HG03378 (cell line): ENCODE measurements at regions not wholly inside any gene's neighbourhood (a gene's known extent, or its start where the extent isn't known, plus 50 kb on each side); places are given as distances from the start of the nearest gene placed in this dataset.
"Not testable (repeated sequence)": the region's sequence is repeated elsewhere in the genome, so short reads cannot be mapped to it uniquely, and the experiment has no call there.

Experiments used
- ATAC-seq: cut with Tn5 transposase; IDR thresholded peaks from one replicate; pipeline ENCODE4 v1.9.1; 2021; ENCODE audit warnings: mild to moderate bottlenecking, moderate library complexity; ENCODE audit not compliant: unreplicated experiment

DNA sequence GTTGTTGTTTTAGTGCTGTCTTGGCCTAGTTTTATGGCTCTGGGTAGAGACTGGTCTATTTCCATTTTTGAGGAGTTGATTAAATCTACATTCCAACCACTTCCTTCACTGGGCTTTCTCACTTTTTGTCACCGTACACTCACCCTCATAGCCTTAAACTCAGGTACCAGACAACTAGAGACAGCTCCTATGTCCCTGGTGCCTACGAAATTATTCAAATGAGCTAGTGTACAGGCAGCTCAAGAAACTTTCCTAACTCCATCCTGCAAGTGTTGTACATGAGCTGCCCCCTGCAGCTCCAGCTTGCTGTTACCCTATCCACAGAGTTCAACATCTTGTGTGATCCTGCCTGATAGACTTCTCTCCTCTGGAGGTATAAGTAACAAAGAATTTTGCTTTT is 704.8 kb upstream of the RGS18 start:
- no peak for ATAC-seq

DNA sequence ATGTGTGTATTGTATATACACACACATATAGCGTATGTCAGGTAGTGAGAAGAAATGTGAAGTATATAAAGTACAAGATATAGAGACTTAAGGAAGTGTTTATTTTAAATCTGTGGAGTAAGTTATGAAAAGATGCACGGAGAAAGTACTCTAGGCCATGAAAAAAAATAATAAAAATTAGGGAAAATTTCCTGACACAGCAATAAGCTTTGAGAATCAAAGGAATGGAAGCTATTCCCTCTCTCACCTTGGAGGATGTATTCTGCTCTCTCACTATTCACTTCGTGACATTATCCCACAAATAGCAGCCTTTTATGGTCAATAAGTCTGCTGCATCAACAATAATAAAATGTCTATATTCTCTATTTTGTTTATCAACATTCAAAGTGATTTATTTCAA is 700.4 kb upstream of the RGS18 start:
- no peak for ATAC-seq

DNA sequence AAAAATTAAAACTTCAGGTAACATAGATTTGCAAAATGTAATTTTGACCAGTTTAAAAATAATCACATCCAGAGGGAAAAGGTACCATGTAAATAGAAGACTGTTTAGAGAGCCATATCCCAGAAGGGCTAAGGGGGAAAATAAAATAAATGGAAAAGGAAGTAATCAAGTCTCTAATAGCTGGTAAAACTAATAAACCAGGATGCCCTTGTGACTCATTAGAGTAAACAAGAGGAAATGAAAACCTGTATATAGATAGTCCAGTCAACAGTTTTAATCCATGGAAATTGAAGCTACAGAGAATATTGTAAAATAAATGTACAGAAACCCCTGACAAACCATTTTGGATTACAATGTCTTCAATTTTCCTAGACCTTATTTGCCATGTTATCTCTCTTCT is 698.0 kb upstream of the RGS18 start:
- no peak for ATAC-seq

DNA sequence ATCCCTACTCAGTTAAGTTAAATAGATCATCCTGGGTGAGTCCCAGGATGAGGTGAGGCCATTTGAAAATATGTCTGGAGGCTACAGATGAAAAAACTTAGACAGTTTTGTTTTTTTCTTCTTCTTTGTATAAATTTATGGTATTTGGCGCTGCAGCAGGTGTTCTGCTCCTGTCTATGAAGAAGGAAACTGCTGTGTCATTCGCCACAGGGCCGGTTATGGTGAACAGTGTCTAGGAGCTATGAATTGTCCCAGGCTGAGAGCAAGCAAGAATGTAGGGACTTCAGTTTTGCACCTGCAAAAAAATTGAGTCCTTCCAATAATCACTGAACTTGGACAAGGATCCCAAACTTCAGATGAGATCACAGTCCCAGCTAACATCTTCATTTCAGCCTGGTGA is 674.3 kb upstream of the RGS18 start:
- no peak for ATAC-seq

DNA sequence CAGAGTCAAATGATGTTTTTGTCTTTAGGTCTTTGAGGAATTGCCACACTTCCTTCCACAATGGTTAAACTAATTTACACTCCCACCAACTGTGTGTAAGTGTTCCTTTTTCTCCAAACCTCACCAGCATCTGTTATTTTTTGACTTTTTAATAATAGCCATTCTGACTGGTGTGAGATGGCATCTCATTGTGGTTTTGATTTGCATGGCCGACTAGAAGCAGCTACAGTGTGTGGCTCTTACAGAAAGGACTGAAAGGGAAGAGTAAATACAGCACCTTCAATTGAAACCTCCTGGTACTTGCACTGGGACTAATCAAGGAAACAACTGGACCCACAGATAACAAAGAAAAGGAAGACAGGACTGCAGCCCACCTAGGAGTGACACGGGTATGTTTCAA is 668.0 kb upstream of the RGS18 start:
- no peak for ATAC-seq

DNA sequence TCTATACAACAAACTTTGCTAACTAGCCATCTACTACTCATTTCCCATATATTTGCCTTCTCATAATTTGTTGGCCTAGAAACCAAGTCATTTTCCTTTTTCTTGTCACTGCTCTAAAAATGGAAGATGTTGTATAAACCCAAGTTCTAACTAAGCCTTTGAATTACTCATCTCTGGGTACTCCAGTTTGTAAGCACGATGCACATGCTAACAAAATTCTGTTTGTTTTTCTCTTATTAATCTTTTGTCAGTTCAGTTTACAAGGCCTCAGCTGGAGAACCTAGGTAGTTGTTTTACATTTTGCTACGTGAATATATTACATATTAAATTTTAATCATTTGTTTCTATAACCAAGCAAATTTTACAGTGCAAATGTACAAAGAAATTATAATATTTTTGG is 663.2 kb upstream of the RGS18 start:
- ATAC-seq: no peak

DNA sequence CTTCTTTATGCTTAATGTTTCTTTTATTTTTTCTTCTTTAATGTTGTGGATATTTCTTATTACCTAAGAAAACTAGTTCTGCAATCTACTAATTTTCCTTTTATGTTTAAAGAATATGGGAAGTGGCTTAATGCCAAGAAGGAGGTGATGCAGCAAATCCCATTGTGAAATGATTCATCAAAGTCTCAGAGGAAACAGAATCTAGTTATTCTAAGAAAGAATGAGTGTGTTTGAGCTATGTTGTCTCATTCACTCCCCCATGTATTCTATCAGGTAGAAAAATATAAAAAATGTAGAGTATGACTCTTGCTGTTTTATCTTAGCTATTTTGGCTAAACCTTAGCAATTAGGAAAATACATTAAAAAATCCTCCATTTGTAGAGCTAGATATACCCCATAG is 659.9 kb upstream of the RGS18 start:
- ATAC-seq: no peak

DNA sequence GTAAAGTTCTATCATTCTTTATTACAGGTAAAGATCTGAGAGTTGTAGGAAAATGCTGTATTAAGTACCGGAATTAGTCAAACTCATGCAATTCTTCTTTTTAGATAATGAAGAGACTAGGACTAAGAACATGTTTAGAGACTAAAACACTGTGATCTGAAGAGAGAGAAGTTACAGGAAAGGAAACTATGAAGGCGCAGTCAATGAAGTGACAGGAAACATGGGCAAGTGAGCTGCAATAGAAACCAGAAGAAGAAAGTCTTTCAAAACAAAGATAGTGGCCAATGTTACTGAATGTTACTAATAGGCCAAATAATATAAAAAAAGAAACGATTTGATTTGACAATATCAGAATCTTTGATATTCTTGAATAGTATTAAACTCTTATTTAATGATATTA is 659.4 kb upstream of the RGS18 start:
- ATAC-seq: no peak

DNA sequence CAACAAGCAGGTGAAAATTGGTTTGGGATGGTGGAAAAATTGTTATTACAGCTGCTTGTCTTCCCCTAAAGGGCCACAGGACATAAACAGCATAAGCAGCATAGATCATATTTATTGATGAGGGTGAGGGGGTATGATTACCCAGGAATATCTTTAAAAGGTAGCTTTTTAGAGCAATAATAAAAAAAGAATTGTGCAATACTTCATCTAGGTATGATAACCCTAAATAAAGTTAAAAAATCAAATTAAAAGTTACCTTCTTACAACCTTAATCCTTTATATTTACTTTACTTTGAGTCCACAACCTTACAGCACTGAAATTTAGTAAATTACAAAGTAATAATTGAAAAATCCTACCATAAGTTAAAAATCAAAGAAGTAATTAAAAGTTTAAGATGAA is 653.3 kb upstream of the RGS18 start:
- ATAC-seq: no peak

DNA sequence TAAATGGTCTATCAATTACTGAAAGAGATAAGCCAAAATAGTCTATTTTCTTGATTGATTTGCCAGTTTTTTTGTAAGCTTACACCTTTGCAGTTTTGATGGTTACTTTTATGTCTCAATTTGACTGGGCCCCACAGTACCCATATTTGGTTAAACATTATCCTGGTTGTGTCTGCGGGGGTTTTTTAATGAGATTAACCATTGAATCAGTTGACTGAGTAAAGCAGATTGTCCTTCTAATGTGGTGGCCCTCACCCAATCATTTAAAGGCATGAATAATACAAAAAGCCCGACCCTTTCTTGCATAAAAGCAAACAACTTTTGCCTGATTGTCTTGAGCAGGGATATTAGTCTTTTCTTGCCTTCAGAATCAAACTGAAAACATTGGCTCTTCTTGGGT is 650.0 kb upstream of the RGS18 start:
- ATAC-seq: no peak

DNA sequence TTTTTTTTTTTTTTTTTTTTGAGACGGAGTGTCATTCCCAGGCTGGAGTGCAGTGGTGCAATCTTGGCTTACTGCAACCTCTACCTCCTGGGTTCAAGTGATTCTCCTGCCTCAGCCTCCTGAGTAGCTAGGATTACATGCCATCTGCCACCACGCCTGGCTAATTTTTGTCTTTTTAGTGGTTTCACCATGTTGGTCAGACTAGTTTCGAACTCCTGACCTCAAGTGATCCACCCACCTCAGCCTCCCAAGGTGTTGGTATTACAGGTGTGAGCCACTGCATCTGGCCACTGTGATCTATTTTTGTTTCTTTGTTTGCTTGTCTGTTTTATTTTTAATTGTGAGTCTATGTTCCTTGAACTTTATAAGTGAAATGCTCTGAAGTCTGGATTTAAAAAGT is 646.8 kb upstream of the RGS18 start:
- ATAC-seq: not testable (repeated sequence)

DNA sequence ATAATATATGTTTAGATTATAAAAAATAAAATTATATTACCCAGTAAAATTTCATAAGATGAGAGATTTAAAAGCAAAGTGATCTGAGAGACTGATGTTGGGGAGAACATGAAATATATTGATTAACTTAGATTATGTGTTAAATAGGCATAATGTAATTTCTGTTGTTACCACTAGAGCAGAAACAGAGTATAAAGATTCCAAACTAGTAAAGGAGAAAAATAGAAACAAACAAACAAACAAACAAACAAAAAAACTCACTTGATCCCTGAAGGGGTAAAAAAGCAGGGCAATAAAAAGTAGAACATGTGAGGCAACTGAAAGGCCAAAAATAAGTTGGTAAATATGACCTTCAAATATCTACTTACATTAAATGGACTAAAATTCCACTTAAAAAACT is 640.4 kb upstream of the RGS18 start:
- ATAC-seq: no peak

DNA sequence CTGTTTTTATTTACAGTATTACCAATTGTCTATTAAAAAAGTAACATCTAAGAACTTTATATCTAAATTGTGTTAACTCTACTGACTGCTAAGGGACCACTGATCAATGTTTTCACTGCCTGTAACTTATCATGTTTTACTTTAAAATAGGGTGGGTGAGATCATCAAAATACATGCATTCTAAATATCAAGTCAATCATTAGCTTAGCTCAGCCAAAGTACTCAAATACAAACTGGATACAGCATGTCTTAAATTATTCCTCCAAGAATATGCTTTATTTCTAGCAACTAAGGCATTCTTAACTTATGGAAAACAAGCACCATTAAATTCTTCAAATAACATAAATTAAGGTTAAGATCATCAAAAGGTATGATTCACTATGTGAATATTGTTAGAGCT is 638.7 kb upstream of the RGS18 start:
- ATAC-seq: no peak

DNA sequence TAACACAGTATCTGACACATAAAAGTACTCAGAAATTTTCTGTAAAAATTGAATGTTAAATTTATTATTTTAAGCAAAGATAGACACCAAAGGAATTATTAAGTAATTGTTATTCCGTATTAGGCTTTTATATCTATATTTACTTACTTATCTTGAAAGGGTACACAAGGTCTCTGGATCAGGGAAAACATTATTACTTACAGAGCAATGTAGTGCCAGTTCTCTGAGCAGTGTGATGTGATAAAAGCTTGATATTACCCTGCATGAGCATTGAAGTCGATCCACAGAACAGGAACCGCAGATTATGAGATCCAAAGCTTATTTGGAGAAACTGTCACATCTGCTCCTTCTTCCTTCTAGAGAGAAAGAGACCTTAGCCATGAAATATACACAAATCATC is 637.9 kb upstream of the RGS18 start:
- no peak for ATAC-seq

DNA sequence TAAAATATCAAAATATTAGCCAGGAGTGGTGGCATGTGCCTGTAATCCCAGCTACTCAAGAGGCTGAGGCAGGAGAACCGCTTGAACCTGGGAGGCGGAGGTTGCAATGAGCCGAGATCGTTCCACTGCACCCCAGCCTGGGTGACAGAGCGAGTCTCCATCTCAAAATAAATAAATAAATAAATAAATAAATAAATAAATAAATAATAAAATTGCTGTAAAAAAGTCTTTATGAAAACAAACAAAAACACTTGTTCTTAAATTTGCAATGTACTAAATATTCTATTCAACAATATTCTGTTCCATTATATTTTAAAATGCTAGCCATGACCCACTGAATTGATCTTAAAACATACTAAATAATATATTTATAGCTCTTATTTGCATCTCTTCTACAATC is 632.3 kb upstream of the RGS18 start:
- ATAC-seq: not testable (repeated sequence)

DNA sequence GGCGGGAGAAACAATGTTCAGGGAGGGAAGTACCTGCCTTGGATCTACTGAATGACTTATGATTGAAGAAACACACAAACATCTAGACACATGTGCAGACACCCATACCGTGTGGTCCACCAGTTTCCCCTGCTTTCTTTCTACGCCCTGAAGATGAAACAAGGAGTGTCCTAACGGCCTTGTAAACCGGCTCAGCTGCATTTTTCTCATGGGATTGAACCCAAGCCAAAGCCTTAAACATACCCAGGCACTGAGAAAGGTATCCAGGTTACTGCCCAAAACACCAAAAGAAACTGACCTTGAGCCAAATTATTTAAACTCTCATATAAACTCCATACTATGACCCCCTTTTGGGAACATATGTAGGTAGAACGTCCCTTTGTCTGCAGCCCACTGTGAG is 630.0 kb upstream of the RGS18 start:
- no peak for ATAC-seq

DNA sequence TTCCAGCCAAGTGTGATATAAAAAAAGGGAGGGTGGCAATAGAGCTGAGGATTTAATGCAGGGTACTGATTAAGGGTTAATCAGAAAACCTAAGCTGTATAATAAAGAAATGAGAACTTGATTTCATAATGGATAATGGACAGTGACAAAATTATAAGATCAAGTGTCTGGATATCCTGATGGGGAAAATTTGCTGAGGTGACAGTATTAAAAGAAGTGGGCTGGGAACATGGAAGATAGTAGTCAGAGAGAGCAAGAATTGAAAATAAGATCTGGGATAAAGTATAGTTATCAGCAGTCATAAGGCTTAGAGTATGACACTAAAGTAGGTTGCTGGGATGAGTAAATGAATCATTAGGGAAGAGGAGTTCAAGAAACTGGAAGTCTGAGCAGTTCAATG is 627.3 kb upstream of the RGS18 start:
- no peak for ATAC-seq

DNA sequence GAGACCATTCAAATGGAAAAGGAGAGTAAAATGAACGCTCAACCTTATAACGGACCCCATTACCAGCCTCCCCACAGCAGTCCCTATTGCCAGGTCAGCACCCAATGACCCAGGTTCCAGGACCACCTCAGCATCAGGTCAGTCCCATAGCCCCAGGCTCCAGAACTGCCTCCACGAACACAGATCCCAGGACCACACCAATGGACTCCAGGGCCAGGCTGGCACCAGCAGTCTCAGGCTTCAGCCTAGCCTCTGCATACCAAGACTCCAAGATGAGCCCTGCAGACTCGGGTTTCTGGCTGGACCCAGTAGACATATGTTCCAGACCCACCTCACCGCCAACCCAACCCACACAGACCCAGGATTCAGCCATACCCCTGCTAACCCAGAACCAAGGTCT is 625.0 kb upstream of the RGS18 start:
- ATAC-seq: no peak

DNA sequence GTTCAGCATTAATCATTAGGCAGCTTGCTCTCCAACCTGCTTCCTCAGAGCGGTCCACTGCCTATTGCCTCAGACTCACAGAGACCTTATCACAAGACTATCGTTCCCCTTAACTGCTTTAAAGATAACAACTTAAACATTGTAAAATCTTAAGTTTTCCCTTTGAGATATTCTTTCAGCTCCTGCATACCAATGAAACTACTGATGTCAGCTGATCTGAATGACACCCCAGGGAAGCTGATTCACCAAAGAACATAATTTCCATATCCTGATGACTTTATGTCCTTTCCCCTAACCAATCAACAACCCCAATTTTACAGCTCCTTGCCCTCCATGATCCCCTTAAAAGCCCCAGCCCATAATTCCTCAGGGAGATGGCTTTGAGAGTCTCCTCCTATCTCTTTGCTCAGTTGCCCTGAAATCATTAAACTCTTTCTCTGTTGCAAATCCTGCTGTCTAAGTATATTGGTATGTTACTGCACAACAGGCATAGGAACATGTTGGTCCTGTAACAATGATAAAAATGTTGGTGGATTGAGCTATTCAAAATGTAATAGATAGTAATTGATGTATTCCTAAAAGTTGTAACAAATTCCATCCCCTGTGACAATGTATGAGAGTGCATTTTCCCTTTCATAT is 621.4 kb upstream of the RGS18 start:
- ATAC-seq: no peak

DNA sequence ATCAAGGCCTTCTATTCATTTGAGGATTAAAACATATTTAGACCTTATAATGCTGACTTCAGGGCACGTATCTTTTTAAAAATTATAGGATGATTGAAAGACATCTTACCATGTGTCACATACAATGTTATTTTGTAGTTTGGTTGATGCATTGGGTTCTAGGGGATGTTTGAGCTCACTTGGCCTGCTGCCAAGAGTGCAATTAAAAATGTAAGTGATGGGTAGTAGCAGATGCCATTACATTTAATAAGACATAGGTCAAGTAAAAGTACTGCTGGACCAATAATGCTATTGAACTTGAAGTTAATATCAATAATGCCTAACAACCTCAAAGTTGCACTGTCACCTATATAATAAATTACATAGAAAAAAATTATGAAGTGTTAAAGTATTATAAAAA is 616.5 kb upstream of the RGS18 start:
- no peak for ATAC-seq

DNA sequence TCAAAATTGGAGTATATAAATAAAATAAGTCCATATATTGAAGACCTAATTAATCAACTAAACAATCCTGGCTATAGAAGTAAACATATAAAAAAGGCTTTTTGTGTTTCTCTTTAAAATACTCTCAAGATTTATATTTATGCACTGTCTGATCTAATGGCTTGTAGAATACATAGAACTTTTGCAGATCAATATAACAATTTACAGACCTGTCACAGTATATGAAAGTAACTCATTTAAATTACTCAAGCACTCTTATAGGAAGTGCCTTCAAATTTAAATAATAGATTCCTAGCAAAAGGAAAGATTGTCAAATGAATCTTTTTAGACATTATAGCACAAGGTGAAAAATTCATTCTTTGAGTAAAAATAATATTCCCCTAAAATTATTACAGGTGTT is 615.8 kb upstream of the RGS18 start:
- no peak for ATAC-seq

DNA sequence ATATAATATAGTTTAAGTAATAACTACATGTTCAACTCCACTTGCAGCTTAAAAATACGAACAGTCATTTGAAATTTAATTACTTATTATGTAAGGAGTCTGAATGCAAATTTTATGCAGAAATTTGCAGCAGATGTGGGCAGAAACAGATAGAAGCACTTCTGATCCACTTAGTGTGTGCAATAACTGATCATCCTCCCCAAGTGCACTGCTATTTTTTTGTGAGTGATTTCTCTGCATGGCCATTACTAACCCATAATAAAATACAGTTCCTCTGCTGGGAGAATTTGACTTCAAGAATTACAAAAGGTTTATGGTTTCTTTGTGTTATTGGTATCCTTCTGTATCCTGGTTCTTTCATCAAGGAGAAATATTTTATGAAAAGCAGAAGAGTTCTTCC is 611.5 kb upstream of the RGS18 start:
- no peak for ATAC-seq

DNA sequence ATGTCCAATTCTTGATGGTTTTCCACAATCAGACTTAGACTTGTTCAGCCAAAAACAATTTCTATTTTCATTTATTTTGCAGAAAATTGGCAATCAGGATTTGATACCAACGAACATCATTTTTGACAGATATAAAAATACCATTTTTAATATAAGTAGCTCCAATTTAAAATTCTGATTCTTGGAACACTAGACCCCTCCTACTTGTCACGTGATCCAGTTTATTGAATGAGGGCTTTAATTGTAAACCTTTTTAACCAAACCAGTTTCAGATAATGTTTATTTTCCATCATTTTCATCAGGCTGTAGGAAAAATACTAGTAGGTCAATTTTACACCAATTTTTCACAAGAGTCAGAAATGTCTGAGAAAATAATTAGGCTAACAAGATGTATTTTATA is 607.2 kb upstream of the RGS18 start:
- no peak for ATAC-seq

DNA sequence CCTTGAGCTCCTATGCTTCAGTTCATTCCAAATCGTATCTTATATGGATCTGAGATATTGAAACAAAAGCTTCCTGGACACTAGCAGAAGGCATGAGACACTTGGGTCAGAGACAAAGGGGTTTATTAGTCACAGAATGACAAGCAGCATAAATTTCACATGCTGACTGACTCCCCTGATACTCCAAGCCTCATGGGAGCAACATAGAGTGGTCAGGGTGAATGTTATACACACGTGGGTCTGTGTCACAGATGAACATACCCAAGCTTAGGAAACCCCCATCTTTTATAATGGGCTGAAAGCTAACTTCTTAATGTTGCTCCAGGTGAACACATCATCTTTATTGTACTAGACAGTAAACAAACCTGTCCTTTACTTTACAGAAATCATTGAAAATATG is 599.9 kb upstream of the RGS18 start:
- ATAC-seq: no peak
